CD4-positive, alpha-beta T cell (primary cell): ENCODE measurements at regions not wholly inside any gene's neighbourhood (a gene's known extent, or its start where the extent isn't known, plus 50 kb on each side); places are given as distances from the start of the nearest gene placed in this dataset.

ENCODE experiments used
- ATAC-seq: fragments of 200-7000 bp; cut with Tn5 transposase; one replicate; pipeline ENCODE4 v1.10.0; 2022; ENCODE audit warnings: mild to moderate bottlenecking; ENCODE audit not compliant: poor library complexity
- CTCF ChIA-PET: fragments of 350-600 bp; sonication (Branson Sonifier 250); formaldehyde crosslinking; loops from one replicate; lab custom pipeline; 2021; ENCODE audit warnings: antibody characterized with exemption, inconsistent platforms; lab: Charles Lee
- POLR2A ChIA-PET: fragments of 350-600 bp; sonication (Branson Sonifier 250); formaldehyde crosslinking; loops from one replicate; lab custom pipeline; 2021; ENCODE audit warnings: antibody characterized with exemption, inconsistent platforms; lab: Charles Lee
- DNase-seq, 14 experiments: peaks; one replicate each; pipeline ENCODE4 v3.0.0-alpha.2; 2013 to 2020; ENCODE audit warnings: mixed read lengths in 2 of 14
- H3K27ac ChIP-seq, 2 donors: one replicate each; pipeline versions ENCODE4 v1.5.1 to v1.7.0; 2013; ENCODE audit warnings: low read length in 2 of 2, low read depth in 1 of 2, mild to moderate bottlenecking in 1 of 2
- H3K27me3 ChIP-seq, 2 experiments: 1 replicate in 1 of 2; 2 replicates in 1 of 2; pipeline versions ENCODE4 v1.6.1 to v1.7.0; 2013; ENCODE audit warnings: low read length in 2 of 2, control low read depth in 1 of 2, mild to moderate bottlenecking in 1 of 2, moderate library complexity in 1 of 2; ENCODE audit not compliant: insufficient read depth in 2 of 2, control insufficient read depth in 1 of 2
- H3K36me3 ChIP-seq: one replicate; pipeline ENCODE4 v1.6.1; 2013; ENCODE audit warnings: low read length, control low read depth; ENCODE audit not compliant: insufficient read depth
- H3K4me1 ChIP-seq: one replicate; pipeline ENCODE4 v1.6.1; 2013; ENCODE audit warnings: low read length, control low read depth; ENCODE audit not compliant: insufficient read depth
- H3K4me3 ChIP-seq: one replicate; pipeline ENCODE4 v1.5.1; 2013; ENCODE audit warnings: mild to moderate bottlenecking, low read length, moderate library complexity
- H3K9me3 ChIP-seq, 2 experiments: 1 replicate in 1 of 2; 2 replicates in 1 of 2; pipeline versions ENCODE4 v1.6.1 to v1.7.0; 2013; ENCODE audit warnings: low read length in 2 of 2, mild to moderate bottlenecking in 2 of 2, control low read depth in 1 of 2, moderate library complexity in 1 of 2; ENCODE audit not compliant: control insufficient read depth in 1 of 2, insufficient read depth in 1 of 2
- H3K27ac Mint-ChIP-seq: one replicate; pipeline ENCODE4 v1.8.0; 2020; ENCODE audit warnings: mixed read lengths
- H3K27me3 Mint-ChIP-seq: one replicate; pipeline ENCODE4 v1.8.0; 2021; ENCODE audit warnings: mixed read lengths
- H3K36me3 Mint-ChIP-seq: one replicate; pipeline ENCODE4 v1.8.0; 2021; ENCODE audit warnings: low read depth, mixed read lengths
- H3K4me1 Mint-ChIP-seq: one replicate; pipeline ENCODE4 v1.8.0; 2021; ENCODE audit warnings: low read depth, mixed read lengths
- H3K4me3 Mint-ChIP-seq: one replicate; pipeline ENCODE4 v1.8.0; 2020; ENCODE audit warnings: mild to moderate bottlenecking, mixed read lengths
- H3K9me3 Mint-ChIP-seq: one replicate; pipeline ENCODE4 v1.8.0; 2020; ENCODE audit warnings: mixed read lengths
- CTCF ChIP-seq: fragments of 200-600 bp; IDR thresholded peaks from one replicate; pipeline ENCODE4 v1.8.0; 2022; ENCODE audit warnings: antibody characterized with exemption, mild to moderate bottlenecking
- intact Hi-C, 2 experiments: fragments of 100-400 bp; cut with DNase I in 1 of 2; cut with micrococcal nuclease in 1 of 2; formaldehyde crosslinking; loops; one replicate each; pipeline versions ENCODE4 v1.15.1 to v1.9.0; 2023 to 2025; cut with DNase I, micrococcal nuclease

GRCh38 chr16:47928008-47928407 lies 227.8 kb downstream of the ABCC12 start:
- ChIA-PET POLR2A (no interaction called here), CTCF (no interaction called here)
- no peaks in the 10 kb centered on the region for H3K4me1 ChIP-seq
- ATAC-seq, result no peak
- H3K9me3 Mint-ChIP-seq, result peaks cover 2% of the 10 kb centered on the region
- TF ChIP-seq CTCF, result no peak
- no peaks in the 10 kb centered on the region for H3K36me3 ChIP-seq
- no peak overlapping the region for H3K4me3 Mint-ChIP-seq
- H3K4me1 Mint-ChIP-seq, result no peaks in the 10 kb centered on the region
- intact Hi-C loops, result no loop called here
- no peaks in the 10 kb centered on the region for H3K9me3 ChIP-seq
- no peak overlapping the region for H3K4me3 ChIP-seq
- H3K27ac ChIP-seq, result no peak overlapping the region
- H3K27ac Mint-ChIP-seq, result no peak overlapping the region
- no peak for DNase-seq
- no peaks in the 10 kb centered on the region for H3K36me3 Mint-ChIP-seq
- H3K27me3 ChIP-seq, result peaks cover 0 to 3% of the 10 kb centered on the region in 2 experiments
- H3K27me3 Mint-ChIP-seq, result no peaks in the 10 kb centered on the region

GRCh38 chr16:47927330-47927729 lies 228.5 kb downstream of the ABCC12 start:
- Mint-ChIP-seq H3K27me3 (peaks cover under 1% of the 10 kb centered on the region), H3K4me1 (no peaks in the 10 kb centered on the region), H3K4me3 (no peak overlapping the region), H3K9me3 (no peaks in the 10 kb centered on the region), H3K27ac (no peak overlapping the region), H3K36me3 (no peaks in the 10 kb centered on the region)
- intact Hi-C loops, result no loop called here
- no peak for TF ChIP-seq CTCF
- Histone ChIP-seq H3K27ac (no peak overlapping the region), H3K9me3 (no peaks in the 10 kb centered on the region), H3K4me3 (no peak overlapping the region), H3K27me3 (peaks cover 0 to 3% of the 10 kb centered on the region in 2 experiments), H3K36me3 (no peaks in the 10 kb centered on the region), H3K4me1 (no peaks in the 10 kb centered on the region)
- CTCF ChIA-PET, result no interaction called here
- ATAC-seq, result no peak
- POLR2A ChIA-PET, result no interaction called here
- no peak for DNase-seq

DNA sequence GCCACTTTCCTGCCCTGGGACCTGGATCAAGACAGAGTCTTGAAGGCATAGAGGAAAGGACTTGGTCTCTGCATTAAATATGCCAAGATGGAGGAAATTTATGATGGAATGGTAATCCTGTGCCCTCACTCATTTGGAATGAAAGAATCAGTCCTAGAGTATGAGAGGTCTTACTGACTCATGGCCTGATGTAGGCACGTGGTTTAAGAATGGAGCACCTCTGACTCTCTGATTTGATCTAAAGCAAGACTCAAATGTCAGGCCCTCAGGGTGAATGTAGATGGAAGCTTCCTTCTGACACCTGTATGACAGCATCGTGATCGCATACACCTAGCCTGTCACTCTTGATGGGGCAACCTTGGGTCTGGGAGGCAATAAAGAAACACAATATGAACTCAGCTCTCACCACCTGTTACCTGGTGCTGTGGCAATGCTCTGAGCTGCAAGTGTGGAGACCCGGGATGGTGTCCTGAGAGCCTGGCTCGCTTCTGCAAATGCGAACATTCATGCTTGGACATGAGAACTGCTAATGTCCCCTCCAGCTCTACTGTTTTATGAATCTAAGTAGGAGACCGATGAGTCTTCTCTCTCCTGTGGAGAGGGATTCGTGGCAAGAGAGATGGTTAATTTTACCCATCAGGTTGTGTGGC lies 229.9 kb downstream of the ABCC12 start:
- Histone ChIP-seq H3K27ac (no peak overlapping the region), H3K4me1 (no peaks in the 10 kb centered on the region), H3K9me3 (no peaks in the 10 kb centered on the region), H3K36me3 (no peaks in the 10 kb centered on the region), H3K4me3 (no peak overlapping the region), H3K27me3 (peaks cover 0 to 3% of the 10 kb centered on the region in 2 experiments)
- ATAC-seq (no peak), DNase-seq (no peak)
- TF ChIP-seq CTCF, result no peak
- no peaks in the 10 kb centered on the region for H3K36me3 Mint-ChIP-seq
- no peaks in the 10 kb centered on the region for H3K4me1 Mint-ChIP-seq
- no peak overlapping the region for H3K27ac Mint-ChIP-seq
- H3K27me3 Mint-ChIP-seq, result peaks cover 5% of the 10 kb centered on the region
- ChIA-PET CTCF (no interaction called here), POLR2A (no interaction called here)
- no peak overlapping the region for H3K4me3 Mint-ChIP-seq
- intact Hi-C loops, result no loop called here
- H3K9me3 Mint-ChIP-seq, result no peaks in the 10 kb centered on the region
